Astrocyte (in vitro differentiated cells and primary cell): ENCODE measurements at regions not wholly inside any gene's neighbourhood (a gene's known extent, or its start where the extent isn't known, plus 50 kb on each side); places are given as distances from the start of the nearest gene placed in this dataset.

Experiments
- CTCF ChIP-seq: IDR thresholded peaks from 2 replicates; pipeline ENCODE4 v1.5.1; 2011; ENCODE audit warnings: low read depth, mild to moderate bottlenecking, inconsistent platforms, low read length, moderate library complexity; ENCODE audit not compliant: insufficient read depth
- EZH2 ChIP-seq: IDR thresholded peaks from 2 replicates; pipeline ENCODE4 v1.6.1; 2012; ENCODE audit warnings: mild to moderate bottlenecking, low read length, inconsistent platforms; ENCODE audit not compliant: insufficient read depth

DNA sequence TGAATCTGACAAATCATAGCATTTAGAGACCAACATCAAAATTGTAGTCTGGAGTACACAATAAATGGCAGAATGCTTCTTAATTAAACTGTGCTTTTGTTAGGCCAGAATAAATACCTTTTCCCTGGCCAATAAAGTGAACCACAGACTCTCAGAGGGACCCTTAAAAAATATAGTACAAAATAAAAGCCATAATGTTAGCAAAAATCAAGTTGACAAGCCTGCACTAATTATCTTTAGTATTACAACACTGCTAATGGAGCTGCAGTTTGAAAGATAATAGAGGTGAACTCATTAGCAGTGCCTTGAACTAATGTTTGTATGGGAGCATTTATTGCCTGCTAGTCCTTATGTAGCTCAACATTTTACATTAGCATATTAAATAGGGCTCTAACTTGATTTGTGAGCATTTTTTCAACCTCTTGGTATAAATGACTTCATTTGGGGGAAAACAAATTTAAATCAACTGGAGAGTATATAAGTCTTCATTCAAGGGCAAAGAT is 801.3 kb downstream of the EPHA3 start:
- TF ChIP-seq CTCF (no peak), EZH2 (no peak)
